ENCODE measurements at regions not wholly inside any gene's neighbourhood (a gene's known extent, or its start where the extent isn't known, plus 50 kb on each side); places are given as distances from the start of the nearest gene placed in this dataset.

GRCh38 chr6:105791583-105792318 is 294.4 kb upstream of the PRDM1 start:
- Histone ChIP-seq H3K36me3 (ENCODE audit: low read depth) (no peaks in the 10 kb centered on the region), H3K4me1 (ENCODE audit: insufficient read depth, poor library complexity, severe bottlenecking) (no peaks in the 10 kb centered on the region), H3K27me3 (ENCODE audit: insufficient read depth, poor library complexity, severe bottlenecking) (no peaks in the 10 kb centered on the region), H3K9me3 (ENCODE audit: severe bottlenecking) (no peaks in the 10 kb centered on the region), H3K27ac (ENCODE audit: poor library complexity, severe bottlenecking) (no peak overlapping the region), H3K4me3 (ENCODE audit: severe bottlenecking) (no peak overlapping the region)
- DNase-seq (ENCODE audit: low spot score): no peak
- TF ChIP-seq CTCF (IDR thresholded peaks at IDR 0.05; ENCODE audit: poor library complexity, severe bottlenecking): no peak
- ATAC-seq (ENCODE audit: low read depth): no peak

- DNase-seq (ENCODE audit: low spot score): no peak
- no peak overlapping the region for H3K4me3 ChIP-seq (ENCODE audit: severe bottlenecking)
- no peak for ATAC-seq (ENCODE audit: low read depth)
Observed at GRCh38 chr6:105791179-105791578, 295.0 kb upstream of the PRDM1 start.

GRCh38 chr6:105790635-105791034 is 295.5 kb upstream of the PRDM1 start:
- H3K27ac ChIP-seq (ENCODE audit: poor library complexity, severe bottlenecking): no peak overlapping the region
- TF ChIP-seq CTCF (IDR thresholded peaks at IDR 0.05; ENCODE audit: poor library complexity, severe bottlenecking): no peak
- H3K27me3 ChIP-seq (ENCODE audit: insufficient read depth, poor library complexity, severe bottlenecking): no peaks in the 10 kb centered on the region
- H3K36me3 ChIP-seq (ENCODE audit: low read depth): no peaks in the 10 kb centered on the region
- no peak for DNase-seq (ENCODE audit: low spot score)
- no peak overlapping the region for H3K4me3 ChIP-seq (ENCODE audit: severe bottlenecking)
- H3K9me3 ChIP-seq (ENCODE audit: severe bottlenecking): no peaks in the 10 kb centered on the region
- no peak for ATAC-seq (ENCODE audit: low read depth)
- no peaks in the 10 kb centered on the region for H3K4me1 ChIP-seq (ENCODE audit: insufficient read depth, poor library complexity, severe bottlenecking)

More at GRCh38 chr6:105791179-105791578, 295.0 kb upstream of the PRDM1 start:
- no peaks in the 10 kb centered on the region for H3K27me3 ChIP-seq (ENCODE audit: insufficient read depth, poor library complexity, severe bottlenecking)
- H3K4me1 ChIP-seq (ENCODE audit: insufficient read depth, poor library complexity, severe bottlenecking): no peaks in the 10 kb centered on the region
- no peak for TF ChIP-seq CTCF (IDR thresholded peaks at IDR 0.05; ENCODE audit: poor library complexity, severe bottlenecking)
- no peak overlapping the region for H3K27ac ChIP-seq (ENCODE audit: poor library complexity, severe bottlenecking)
- H3K9me3 ChIP-seq (ENCODE audit: severe bottlenecking): no peaks in the 10 kb centered on the region
- no peaks in the 10 kb centered on the region for H3K36me3 ChIP-seq (ENCODE audit: low read depth)

GRCh38 chr6:105789935-105790334 is 296.2 kb upstream of the PRDM1 start:
- no peaks in the 10 kb centered on the region for H3K36me3 ChIP-seq (ENCODE audit: low read depth)
- no peaks in the 10 kb centered on the region for H3K9me3 ChIP-seq (ENCODE audit: severe bottlenecking)
- no peaks in the 10 kb centered on the region for H3K4me1 ChIP-seq (ENCODE audit: insufficient read depth, poor library complexity, severe bottlenecking)
- no peak for ATAC-seq (ENCODE audit: low read depth)
- H3K4me3 ChIP-seq (ENCODE audit: severe bottlenecking): no peak overlapping the region
- no peak for DNase-seq (ENCODE audit: low spot score)
- H3K27ac ChIP-seq (ENCODE audit: poor library complexity, severe bottlenecking): no peak overlapping the region
- H3K27me3 ChIP-seq (ENCODE audit: insufficient read depth, poor library complexity, severe bottlenecking): no peaks in the 10 kb centered on the region
- no peak for TF ChIP-seq CTCF (IDR thresholded peaks at IDR 0.05; ENCODE audit: poor library complexity, severe bottlenecking)

GRCh38 chr6:105787747-105788146 is 298.4 kb upstream of the PRDM1 start:
- ATAC-seq (ENCODE audit: low read depth): no peak

More at GRCh38 chr6:105787747-105788146, 298.4 kb upstream of the PRDM1 start:
- H3K4me3 ChIP-seq (ENCODE audit: severe bottlenecking): no peak overlapping the region
- no peaks in the 10 kb centered on the region for H3K4me1 ChIP-seq (ENCODE audit: insufficient read depth, poor library complexity, severe bottlenecking)
- H3K27ac ChIP-seq (ENCODE audit: poor library complexity, severe bottlenecking): no peak overlapping the region
- H3K36me3 ChIP-seq (ENCODE audit: low read depth): no peaks in the 10 kb centered on the region
- TF ChIP-seq CTCF (IDR thresholded peaks at IDR 0.05; ENCODE audit: poor library complexity, severe bottlenecking): no peak
- H3K9me3 ChIP-seq (ENCODE audit: severe bottlenecking): no peaks in the 10 kb centered on the region
- H3K27me3 ChIP-seq (ENCODE audit: insufficient read depth, poor library complexity, severe bottlenecking): no peaks in the 10 kb centered on the region
- DNase-seq (ENCODE audit: low spot score): no peak

All from RWPE2 (cell line).